NCI-H1436 treated with DMSO at 0.1 percent for 48 hours (cell line): ENCODE measurements at regions not wholly inside any gene's neighbourhood (a gene's known extent, or its start where the extent isn't known, plus 50 kb on each side); places are given as distances from the start of the nearest gene placed in this dataset.

Experiments used
- DNase-seq: peaks from one replicate; lab custom pipeline; 2025; lab: John Stamatoyannopoulos, UW

DNA sequence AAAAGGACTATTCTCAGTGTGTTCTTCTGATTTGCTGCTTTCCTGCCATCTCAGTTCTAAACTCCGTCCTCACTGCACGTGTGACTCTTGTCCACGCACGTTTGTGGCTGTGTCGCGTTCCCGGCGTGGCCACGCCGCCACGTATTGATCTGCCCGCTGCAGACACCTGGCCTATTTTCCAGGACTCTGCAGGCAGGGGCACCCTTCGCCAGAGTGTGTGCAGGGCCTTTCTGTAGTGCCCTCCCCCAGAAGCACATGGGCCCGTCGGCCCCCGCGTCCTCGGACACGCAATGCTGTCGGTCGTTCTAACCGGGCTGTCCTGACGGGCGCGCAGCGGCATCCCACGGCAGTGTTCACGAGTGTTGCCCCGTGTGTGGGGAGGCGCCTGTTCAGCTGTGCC lies 87.6 kb downstream of the YTHDF1 start:
- no peak for DNase-seq

DNA sequence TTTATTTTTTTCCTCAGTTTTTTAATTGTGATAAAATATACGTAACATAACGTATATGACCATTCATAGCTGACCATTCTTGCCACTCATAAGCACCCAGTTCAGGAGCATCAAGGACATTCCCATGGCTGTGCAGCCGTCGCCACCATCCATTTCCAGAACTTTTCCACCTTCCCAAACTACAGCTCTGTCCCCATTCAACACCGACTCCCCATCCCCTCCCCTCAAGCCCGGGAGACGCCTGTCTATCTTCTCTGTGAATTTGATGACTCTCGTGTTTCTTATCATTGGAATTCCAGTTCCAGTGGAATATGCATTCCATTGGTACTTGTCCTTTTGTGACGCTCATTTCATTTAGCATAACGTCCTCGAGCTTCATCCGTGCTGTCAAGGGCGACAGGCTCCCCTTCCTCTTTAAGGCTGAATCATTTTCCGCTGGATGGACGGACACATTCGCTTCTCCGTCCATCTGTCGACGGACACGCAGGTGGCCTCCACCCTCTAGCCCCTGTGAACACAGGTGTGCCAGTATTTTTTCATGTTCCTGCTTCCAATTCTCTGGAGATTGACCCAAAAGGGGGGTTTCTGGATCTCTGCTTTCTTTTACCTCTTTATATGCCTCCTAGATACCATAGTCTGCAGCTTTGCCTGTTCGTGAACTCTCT lies 88.1 kb downstream of the YTHDF1 start:
- DNase-seq, result no peak

DNA sequence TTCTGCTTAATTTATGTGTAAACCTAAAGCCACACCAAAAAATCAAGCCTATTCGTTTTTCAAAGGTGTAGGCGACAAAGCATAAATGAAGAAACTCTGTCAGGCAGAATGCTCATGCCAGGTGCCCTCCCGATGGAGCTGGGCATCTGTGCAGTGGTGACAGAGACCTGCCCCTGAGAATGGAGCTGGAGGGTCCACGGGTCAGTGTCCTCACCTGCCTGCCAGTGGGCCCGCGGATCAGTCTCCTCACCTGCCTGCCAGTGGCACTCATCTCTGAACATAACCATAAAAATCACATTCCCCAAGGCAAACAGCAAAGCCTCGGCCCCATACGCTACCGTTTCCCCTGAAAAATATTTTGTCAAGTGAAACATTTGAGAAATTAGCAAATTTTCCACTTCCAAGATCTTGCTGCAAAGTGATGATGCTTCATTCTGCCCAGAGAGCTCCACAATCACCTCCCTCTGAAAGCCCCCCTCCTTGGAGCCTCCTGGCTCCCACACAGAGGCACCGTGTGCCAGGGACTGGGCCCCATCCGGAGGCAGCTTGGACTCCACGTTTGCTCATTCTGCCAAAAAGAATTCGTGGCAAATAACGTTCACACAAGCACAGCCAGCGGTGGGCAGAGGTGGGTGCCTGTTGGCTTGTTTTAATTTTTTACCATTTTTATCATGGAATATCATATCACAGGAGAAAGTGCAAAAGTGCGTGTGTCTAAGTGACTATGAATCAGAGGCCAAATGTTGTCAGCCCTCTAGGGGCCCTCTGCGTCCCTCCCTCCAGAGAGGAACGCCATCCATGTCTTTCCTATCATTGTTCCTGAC lies 88.8 kb downstream of the YTHDF1 start:
- DNase-seq, result no peak

DNA sequence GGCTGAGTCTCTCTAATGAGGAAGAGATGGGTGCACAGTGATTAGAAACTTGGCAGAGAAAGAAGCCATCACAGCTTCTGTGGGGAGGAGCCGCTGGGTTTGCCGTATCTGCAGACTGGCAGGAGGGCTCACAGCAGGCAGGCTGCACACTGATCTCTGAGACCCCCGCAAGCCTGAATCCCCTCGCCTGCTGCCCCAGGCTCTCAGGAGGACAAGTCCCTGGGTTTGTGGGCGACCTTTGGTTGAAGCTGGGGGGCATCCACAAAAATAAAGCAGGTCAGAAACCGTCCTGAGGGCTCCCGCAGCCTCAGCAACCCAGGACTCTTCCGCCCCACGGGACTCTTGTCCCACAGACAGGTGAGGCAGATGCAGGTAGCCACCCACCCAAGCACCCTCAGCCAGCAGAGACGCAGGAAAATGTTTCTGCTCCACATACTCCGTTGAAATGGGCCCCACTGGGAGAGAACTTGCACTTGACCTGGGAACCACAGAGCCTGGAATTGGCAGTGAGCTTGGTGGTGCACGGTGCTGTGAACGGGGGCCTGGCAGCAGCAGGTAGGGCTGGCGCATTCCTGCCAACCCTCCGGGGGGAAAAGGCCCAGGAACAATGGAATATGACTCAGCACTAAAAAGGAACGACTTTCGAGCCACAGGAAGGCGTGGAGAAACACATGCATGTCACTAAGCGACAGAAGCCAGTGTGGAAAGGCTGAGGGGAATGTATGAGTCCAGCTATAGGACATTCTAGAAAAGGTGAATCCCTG lies 89.9 kb downstream of the YTHDF1 start:
- no peak for DNase-seq

DNA sequence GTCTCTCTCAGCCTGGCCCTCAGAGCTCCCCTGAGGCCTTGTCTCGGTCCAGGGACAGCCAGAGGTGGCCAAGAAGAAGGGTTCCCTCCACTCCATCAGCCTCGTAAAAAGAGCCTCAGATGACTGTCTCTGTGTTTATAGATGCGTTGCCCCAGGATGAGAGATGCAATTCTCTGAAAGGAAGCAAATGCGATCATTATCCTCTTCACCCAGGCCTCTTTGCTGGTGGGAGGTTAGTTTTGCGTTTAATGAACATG lies 90.4 kb downstream of the YTHDF1 start:
- no peak for DNase-seq

DNA sequence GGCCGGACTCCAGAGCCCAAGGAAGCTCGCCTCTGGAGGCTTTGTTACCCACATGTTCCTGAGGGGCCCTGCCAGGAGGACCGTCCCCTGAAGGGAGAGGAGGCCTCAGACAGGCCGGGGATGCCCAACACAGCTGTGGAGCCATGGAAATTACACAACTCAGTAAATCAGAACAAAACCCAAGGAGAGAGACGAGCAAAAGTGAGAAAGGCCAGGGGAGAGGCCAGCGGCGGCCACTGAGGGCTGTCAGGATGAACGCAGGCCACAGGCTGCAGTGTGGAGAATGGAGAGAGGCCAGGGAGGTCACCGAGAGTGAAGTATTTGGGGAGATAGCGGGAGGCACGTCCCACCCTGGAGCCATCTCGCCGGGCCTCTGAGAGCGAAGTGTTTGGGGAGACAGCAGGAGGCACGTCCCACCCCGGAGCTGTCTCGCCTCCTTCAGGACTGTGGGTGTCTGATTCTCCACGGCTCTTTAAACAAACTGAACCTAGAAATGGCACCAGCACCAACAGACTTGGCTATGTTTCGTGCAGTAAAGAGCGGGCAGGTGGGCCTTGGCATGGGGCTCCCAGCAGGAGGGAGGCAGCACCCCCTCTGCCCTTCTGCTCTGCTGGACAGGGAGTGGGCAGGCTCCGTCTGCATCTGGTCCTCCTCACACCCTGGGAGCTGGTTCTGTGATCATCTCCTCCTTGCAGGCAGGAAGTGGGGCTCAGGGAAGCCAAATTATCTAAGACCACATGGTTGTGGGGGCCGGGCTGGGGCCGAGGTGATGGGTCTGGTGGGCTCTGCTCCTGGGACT lies 91.0 kb downstream of the YTHDF1 start:
- no peak for DNase-seq

DNA sequence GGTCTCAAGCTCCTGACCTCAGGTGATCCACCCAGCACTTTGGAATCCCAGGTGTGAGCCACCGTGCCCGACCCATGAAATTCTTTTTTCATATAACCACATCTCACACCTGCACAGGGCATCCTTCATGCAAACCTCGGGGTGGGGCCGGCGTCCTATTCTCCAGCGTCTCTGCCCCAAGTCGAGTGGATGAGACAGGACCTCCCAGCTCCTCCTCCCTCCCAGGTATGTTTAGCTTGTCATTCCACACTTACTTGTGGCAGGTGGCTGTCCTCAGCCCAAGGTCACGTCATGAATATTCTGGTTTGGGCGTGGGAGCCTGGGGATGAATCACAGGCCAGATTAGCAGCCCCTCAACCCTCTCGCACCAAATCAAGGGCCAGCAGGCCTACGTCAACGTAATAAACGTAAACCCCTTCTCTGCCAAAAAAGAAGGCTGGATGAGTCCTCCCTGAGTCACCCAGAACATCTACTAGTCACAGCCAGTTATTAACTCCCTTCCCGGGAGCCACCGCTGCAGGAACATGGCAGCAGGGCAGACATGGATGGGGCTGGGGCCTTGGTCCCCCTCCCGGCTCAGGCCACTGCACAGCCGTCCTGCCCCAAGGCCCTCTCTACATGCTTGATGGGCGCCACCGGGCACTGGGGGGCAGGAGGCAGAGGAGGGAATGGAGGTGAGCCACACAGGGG lies 91.7 kb downstream of the YTHDF1 start:
- DNase-seq, result no peak

DNA sequence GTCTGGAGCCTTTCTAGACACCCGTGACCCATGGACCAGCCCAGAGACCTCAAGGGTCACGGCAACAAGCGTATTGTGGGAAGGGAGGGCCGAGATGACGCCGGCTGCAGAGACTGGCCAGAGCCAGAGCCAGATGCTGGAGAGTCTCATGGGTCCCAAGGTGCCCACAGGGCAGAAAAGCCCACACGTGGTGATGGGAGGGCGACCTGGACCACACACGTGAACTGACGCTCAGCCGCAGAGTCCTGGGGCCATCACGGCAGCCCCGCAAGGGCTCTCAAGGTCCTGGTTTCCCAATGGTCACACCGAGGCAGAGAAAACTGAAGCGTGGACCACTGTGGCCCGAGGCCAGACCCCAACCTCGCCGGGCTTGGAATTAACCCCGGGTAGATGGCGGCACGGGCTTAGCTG lies 92.6 kb downstream of the YTHDF1 start:
- DNase-seq, result no peak

DNA sequence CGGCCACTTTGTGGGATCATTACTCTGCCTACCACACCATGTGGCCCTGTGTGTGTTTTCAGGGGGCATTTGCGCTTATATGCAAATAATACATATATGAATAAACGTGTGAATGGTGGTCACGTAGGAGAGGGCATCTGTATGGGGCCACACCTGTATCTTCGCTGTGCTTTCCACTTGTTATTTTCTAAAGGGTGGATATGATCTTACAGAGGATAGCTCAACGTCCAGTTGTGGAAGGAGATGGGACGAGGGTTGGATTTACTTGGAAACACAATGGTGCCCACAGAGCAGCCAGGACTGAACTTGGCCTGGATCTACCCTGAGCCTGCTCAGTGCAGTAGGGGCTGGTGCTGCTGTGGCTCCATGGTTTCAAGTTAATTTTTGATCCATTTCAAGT lies 93.3 kb downstream of the YTHDF1 start:
- no peak for DNase-seq

DNA sequence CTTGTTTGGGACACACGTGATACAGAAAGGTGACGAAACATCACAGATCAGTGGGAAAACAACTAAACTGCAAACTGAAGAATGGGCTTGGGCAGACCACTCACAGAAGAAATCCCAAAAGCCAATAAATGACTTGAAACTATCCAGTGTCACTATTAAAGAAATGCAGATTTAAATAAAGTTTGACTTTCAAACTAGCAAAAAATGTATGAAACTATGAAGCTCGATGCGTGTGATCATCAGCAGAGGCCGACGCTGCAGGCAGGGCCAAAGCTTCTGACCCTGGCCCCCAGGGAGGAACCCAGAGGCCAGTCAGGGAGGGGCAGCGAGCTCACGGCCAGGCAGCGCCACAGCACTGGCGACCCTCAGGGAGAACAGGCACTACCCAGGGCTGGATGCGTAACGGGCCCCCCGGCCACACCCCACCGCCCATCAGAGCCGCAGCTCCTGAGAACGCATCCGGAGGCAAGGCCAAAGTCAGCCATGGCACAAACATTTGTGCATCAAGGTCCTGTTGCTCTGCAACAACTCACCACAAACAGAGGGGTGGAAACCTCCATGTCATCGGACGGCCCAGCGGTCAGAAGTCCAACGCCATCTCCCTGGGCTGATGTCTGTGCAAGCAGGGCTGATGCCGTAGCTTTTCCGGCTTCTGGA lies 94.1 kb downstream of the YTHDF1 start:
- no peak for DNase-seq

DNA sequence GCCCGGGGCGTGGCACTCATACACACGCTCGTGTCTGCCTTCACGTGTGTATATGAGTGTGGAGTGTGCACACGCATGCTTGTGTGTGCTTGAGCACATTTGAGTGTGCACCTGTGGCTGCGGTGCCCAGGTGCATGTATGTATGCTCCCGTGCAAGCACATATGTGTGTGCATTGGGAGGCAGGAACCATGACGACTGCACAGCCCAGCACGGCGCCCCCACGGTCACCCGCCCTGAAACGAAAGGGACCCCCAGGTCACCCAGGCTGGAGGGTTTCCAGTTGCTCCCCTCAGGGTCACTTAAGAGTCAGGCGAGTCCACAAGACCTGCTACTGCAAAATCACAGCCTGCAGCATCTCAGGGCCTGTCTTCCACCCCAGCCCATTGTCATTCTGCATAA lies 94.7 kb downstream of the YTHDF1 start:
- no peak for DNase-seq

DNA sequence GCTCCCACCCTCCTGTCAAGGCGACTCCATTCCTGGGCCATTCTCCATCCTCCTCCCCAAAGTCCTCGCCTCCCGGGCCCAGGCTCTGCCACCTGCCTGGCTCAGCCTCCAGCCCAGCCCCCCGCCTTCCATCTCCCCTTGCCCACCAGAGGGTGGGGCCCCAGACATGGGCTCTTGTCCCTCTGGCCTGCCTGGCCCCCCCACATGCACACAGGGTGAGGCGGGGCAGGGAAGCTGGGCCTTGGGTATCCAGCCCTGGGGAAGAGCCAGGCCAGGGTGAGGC lies 95.2 kb downstream of the YTHDF1 start:
- no peak for DNase-seq

DNA sequence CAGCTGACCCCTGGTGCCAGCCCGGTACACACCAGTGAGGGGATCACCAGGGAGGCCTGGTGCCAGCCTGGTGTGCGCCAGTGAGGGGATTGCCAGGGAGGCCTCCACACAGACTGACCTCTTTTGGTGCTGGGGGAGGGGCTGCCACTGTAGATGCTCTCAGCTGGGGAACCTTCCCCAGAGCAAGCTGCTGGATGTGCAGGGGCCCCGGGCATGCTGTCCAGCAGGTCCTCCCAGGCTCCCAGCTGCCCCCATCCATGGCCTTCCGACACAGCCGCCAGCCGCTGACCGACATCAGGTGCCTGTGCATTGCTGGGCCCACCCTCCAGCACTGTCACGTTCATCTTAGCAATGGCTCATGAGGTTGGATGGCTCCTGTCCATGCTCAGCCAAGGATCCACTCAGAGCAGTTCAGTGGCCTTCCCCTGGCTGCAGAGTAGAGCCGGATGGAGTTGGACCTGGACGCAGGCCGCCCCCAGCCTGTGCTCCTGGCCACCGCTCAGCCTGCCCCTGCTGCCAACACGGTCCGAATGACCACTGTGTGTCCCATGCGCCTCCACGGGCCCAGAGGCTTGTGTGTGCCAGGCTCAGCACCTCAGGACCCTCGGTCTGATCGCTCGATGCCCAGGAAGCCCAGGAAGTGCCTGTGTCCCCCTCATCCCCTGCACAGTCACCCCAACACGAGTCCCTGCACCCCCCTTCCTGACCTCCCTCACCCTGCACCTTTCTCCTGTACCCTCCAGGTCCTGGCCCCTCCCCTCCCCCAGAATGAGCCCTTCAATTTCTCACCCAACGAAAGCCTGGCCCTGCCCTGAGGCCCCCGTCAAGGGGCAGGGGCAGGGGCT lies 95.7 kb downstream of the YTHDF1 start:
- DNase-seq, result no peak

DNA sequence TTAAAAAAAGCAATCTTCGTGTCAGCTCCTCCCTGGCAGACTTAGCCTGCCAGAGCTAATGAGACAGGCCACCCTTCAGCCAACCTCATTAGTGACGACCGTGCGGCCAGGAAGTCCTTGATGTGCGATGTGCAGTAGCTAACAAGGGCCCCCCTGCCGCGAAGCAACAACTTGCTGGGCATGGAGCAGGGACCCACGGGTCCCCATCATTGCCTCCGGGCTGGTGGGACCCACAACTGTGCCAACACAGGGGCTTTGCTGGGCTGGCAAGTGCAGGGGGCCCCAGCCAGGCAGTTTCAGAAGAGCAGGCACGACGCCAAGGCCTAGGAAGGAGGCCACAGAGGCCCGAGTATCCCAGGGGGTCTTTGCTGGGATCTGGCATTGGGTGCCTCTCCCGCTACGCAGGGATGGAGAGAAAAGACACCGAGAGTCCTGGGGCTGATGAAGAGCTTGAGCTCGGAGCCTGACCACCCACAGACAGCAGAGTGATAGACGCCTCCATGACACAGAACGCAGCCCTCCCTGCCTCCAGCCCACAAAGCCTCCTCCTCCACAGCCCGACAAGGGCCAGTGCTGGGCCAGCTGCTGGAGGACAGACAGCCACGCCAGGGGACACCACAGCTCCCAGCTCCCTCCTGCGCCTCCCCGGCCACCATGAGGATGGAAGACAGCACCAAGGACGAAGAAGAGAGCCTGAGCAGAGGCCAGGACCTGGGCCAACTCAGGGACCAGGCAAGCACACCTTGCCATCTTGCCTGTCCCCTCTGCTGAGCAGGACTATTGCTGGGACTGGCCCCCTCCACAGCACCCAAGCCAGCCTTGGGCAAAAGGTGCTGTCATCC lies 96.6 kb downstream of the YTHDF1 start:
- no peak for DNase-seq

DNA sequence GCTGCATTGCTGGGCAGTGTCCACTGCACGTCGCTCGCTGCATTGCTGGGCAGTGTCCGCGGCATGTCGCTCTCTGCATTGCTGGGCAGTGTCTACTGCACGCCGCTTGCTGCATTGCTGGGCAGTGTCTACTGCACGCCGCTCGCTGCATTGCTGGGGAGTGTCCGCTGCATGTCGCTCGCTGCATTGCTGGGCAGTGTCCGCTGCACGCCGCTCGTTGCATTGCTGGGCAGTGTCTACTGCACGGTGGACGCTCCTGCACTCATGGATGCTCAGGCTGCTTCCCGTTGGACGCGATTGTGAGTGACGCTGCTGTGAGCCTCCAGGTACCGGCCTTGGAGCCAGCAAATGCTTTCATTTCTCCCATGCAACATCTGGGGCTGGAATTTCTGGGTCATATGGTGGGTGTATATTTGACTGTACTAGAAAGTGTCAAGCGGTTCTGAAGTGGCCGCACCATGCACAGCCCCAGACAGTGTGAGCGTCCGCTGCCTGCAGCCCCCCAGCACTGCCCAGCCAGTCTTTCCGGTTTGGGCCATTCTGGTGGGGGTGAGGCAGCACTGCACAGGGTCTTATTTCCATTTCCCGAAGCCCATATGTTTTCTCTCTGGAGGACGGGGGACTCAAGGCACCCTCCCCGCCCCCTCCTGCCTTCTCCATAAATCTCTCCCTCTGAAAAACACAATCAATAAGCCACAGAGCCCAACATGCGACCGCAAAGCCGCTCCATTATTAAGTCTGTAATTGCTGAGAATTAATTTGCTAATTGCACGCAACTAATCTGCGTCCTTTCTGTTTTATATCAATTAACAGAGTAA lies 97.4 kb downstream of the YTHDF1 start:
- no peak for DNase-seq

DNA sequence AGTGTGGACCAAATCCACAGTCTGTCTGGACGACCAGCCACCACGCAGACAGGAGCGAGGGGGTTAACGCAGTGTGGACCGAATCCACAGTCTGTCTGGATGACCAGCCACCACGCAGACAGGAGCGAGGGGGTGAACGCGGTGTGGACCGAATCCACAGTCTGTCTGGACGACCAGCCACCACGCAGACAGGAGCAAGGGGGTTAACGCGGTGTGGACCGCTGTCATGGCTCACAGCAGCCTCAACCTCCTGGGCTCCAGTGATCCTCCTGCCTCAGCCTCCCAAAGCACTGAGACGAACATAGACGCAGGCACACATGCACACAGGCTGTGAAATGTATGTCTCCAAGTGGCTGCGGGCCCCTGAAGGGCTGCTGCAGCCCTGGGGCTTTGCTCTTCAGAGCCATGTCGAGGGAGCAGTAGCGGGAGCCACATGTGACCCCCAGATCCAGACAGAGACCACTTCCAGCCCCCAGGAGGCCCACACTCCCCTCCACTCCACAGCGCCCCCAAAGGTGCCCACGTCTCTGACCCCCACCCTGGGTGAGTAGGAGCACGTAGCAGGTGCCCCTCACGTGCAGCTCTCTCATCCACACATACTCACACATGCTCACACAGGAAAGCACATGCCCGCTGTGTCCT lies 98.1 kb downstream of the YTHDF1 start:
- DNase-seq, result no peak

DNA sequence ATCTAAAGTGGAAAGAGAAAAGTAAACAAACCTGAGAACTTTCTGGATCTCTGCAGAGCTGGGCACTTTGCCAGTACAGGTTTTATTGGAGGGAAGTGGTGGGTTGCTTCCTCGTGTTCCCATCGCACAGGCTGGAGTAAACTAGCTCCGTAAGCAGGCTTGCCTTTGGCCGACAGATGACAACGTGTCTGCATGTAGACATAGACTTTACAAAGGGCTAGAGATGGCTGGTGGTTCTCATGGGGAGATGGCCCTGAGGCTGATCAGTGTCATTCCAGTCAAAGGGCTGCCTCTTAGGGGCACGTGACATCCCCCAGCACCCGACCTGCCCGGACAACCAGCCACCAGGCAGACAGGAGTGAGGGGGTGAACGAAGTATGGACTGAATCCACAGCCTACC lies 98.8 kb downstream of the YTHDF1 start:
- DNase-seq, result no peak

DNA sequence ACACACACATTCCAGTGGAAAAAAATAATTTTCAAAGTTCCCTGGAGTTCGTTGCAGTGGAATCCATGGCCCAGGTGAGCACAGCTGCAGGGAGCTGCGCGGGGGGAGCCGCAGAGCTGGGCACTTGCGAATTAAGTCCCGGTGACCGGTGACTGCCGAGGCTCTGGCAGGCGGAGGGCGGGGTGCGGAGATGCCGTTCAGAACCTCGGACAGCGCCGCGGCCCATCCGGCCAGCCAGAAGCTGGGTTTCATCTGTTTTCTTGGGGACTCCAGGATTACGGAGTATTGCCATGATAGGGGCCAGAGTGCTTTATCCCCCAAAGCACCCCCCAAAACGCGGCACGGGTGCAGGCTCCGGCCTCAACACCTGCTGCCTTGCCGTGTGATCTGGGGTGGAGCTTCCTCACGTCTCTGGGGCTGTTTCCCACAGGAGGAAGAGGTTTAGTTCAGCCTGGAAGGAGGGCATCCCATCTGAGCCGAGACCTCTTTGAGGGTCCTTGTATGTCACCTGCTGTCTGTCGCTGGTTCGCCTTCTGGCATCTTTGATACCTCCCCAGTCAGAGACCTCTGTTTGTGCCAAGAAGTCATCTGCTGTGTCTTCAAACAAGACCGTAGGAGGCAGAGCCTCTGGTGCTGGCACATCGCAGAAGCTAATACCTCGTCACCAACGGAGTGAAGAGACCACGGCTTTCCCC lies 99.4 kb downstream of the YTHDF1 start:
- DNase-seq, result no peak
